ENCODE measurements at regions not wholly inside any gene's neighbourhood (a gene's known extent, or its start where the extent isn't known, plus 50 kb on each side); places are given as distances from the start of the nearest gene placed in this dataset.
A peak's percentile ranks its signal among the peaks of the same experiment; 100 is the strongest.

GRCh38 chr20:50421356-50422340, 88.5 kb upstream of the PTPN1 start:
- Histone ChIP-seq H3K4me3 (ENCODE audit: low read depth, low read length) (no peak overlapping the region), H2AFZ (no peak overlapping the region), H3K27me3 (ENCODE audit: control insufficient read depth, insufficient read depth, low read length) (no peaks in the 10 kb centered on the region), H3K36me3 (ENCODE audit: control insufficient read depth, insufficient read depth, low read length) (no peaks in the 10 kb centered on the region), H3K4me2 (ENCODE audit: low read length) (no peak overlapping the region), H3K79me2 (no peaks in the 10 kb centered on the region), H3K4me1 (no peaks in the 10 kb centered on the region), H3K9me3 (ENCODE audit: control insufficient read depth, low read length) (no peaks in the 10 kb centered on the region), H3K9ac (no peak overlapping the region), H3K27ac (no peak overlapping the region)
- TF ChIP-seq CTCF (IDR thresholded peaks at IDR 0.05) = no peak

GRCh38 chr20:50423758-50424157, 86.4 kb upstream of the PTPN1 start:
- Histone ChIP-seq H3K27me3 (ENCODE audit: control insufficient read depth, insufficient read depth, low read length) (no peaks in the 10 kb centered on the region), H3K4me1 (no peaks in the 10 kb centered on the region), H3K27ac (no peak overlapping the region), H3K9me3 (ENCODE audit: control insufficient read depth, low read length) (no peaks in the 10 kb centered on the region), H3K79me2 (no peaks in the 10 kb centered on the region), H3K9ac (no peak overlapping the region), H3K4me2 (ENCODE audit: low read length) (no peak overlapping the region), H2AFZ (no peak overlapping the region), H3K36me3 (ENCODE audit: control insufficient read depth, insufficient read depth, low read length) (no peaks in the 10 kb centered on the region), H3K4me3 (ENCODE audit: low read depth, low read length) (no peak overlapping the region)
- no peak for TF ChIP-seq CTCF (IDR thresholded peaks at IDR 0.05)

GRCh38 chr20:50425076-50425475, 85.1 kb upstream of the PTPN1 start:
- H3K4me1 ChIP-seq = no peaks in the 10 kb centered on the region
- no peak overlapping the region for H3K27ac ChIP-seq
- H3K9me3 ChIP-seq (ENCODE audit: control insufficient read depth, low read length) = no peaks in the 10 kb centered on the region
- no peaks in the 10 kb centered on the region for H3K27me3 ChIP-seq (ENCODE audit: control insufficient read depth, insufficient read depth, low read length)
- H3K9ac ChIP-seq = no peak overlapping the region
- no peak overlapping the region for H2AFZ ChIP-seq
- H3K4me3 ChIP-seq (ENCODE audit: low read depth, low read length) = no peak overlapping the region
- TF ChIP-seq CTCF (IDR thresholded peaks at IDR 0.05) = no peak
- no peak overlapping the region for H3K4me2 ChIP-seq (ENCODE audit: low read length)
- H3K36me3 ChIP-seq (ENCODE audit: control insufficient read depth, insufficient read depth, low read length) = no peaks in the 10 kb centered on the region
- no peaks in the 10 kb centered on the region for H3K79me2 ChIP-seq

GRCh38 chr20:50426866-50427718, 83.1 kb upstream of the PTPN1 start:
- Histone ChIP-seq H3K79me2 (no peaks in the 10 kb centered on the region), H3K9me3 (ENCODE audit: control insufficient read depth, low read length) (no peaks in the 10 kb centered on the region), H3K4me3 (ENCODE audit: low read depth, low read length) (no peak overlapping the region), H3K9ac (no peak overlapping the region), H2AFZ (peak overlapping the region; percentile 7), H3K27me3 (ENCODE audit: control insufficient read depth, insufficient read depth, low read length) (no peaks in the 10 kb centered on the region), H3K36me3 (ENCODE audit: control insufficient read depth, insufficient read depth, low read length) (no peaks in the 10 kb centered on the region), H3K4me2 (ENCODE audit: low read length) (no peak overlapping the region), H3K27ac (no peak overlapping the region), H3K4me1 (no peaks in the 10 kb centered on the region)
- no peak for TF ChIP-seq CTCF (IDR thresholded peaks at IDR 0.05)

Data from parathyroid adenoma (tissue), 2 donors.